Nephron (organoid): ENCODE measurements at regions not wholly inside any gene's neighbourhood (a gene's known extent, or its start where the extent isn't known, plus 50 kb on each side); places are given as distances from the start of the nearest gene placed in this dataset.

Source experiments
- H3K27ac Mint-ChIP-seq, 3 experiments: 2 replicates each; pipeline ENCODE4 v1.8.0; 2020; ENCODE audit warnings: mixed read lengths in 3 of 3, mild to moderate bottlenecking in 2 of 3, moderate library complexity in 1 of 3
- H3K27me3 Mint-ChIP-seq: 2 replicates; pipeline ENCODE4 v1.8.0; 2021; ENCODE audit warnings: low read depth, mild to moderate bottlenecking, moderate library complexity, mixed read lengths
- H3K36me3 Mint-ChIP-seq: 2 replicates; pipeline ENCODE4 v1.8.0; 2020; ENCODE audit warnings: low read depth, mixed read lengths
- H3K4me1 Mint-ChIP-seq: 2 replicates; pipeline ENCODE4 v1.8.0; 2020; ENCODE audit warnings: mixed read lengths
- H3K4me3 Mint-ChIP-seq, 3 experiments: 2 replicates each; pipeline ENCODE4 v1.8.0; 2020; ENCODE audit warnings: mild to moderate bottlenecking in 3 of 3, mixed read lengths in 3 of 3, moderate library complexity in 2 of 3
- H3K9me3 Mint-ChIP-seq: 2 replicates; pipeline ENCODE4 v1.8.0; 2020; ENCODE audit warnings: mixed read lengths
- CTCF ChIP-seq, 3 experiments: fragments of 200-600 bp; sonication (generic); IDR thresholded peaks; one replicate each; pipeline ENCODE4 v1.5.0; 2021; ENCODE audit warnings: antibody characterized with exemption in 3 of 3; ENCODE audit not compliant: unreplicated experiment in 3 of 3

- H3K9me3 Mint-ChIP-seq, result no peaks in the 10 kb centered on the region
- H3K27ac Mint-ChIP-seq, result peak overlapping the region; percentile 2 to 42 (median 16)
- no peaks in the 10 kb centered on the region for H3K36me3 Mint-ChIP-seq
- H3K27me3 Mint-ChIP-seq, result peaks cover 5% of the 10 kb centered on the region
- peaks cover 41% of the 10 kb centered on the region for H3K4me1 Mint-ChIP-seq
- TF ChIP-seq CTCF (IDR thresholded peaks at IDR 0.05; ENCODE audit: unreplicated experiment in 3 of 3), result no peak
- no peak overlapping the region for H3K4me3 Mint-ChIP-seq
Observed at GRCh38 chr2:234848578-234848977, 103.2 kb upstream of the SH3BP4 start.

GRCh38 chr2:234847639-234848038 lies 104.2 kb upstream of the SH3BP4 start:
- no peaks in the 10 kb centered on the region for H3K27me3 Mint-ChIP-seq
- TF ChIP-seq CTCF (IDR thresholded peaks at IDR 0.05; ENCODE audit: unreplicated experiment in 3 of 3), result no peak
- H3K27ac Mint-ChIP-seq, result peak overlapping the region in 2 of 3 experiments; percentile 16 to 42
- no peaks in the 10 kb centered on the region for H3K36me3 Mint-ChIP-seq
- no peak overlapping the region for H3K4me3 Mint-ChIP-seq
- peaks cover 42% of the 10 kb centered on the region for H3K4me1 Mint-ChIP-seq
- H3K9me3 Mint-ChIP-seq, result no peaks in the 10 kb centered on the region

- peaks cover 45% of the 10 kb centered on the region for H3K4me1 Mint-ChIP-seq
- H3K9me3 Mint-ChIP-seq, result no peaks in the 10 kb centered on the region
- no peak for TF ChIP-seq CTCF (IDR thresholded peaks at IDR 0.05; ENCODE audit: unreplicated experiment in 3 of 3)
- no peaks in the 10 kb centered on the region for H3K27me3 Mint-ChIP-seq
- peak overlapping the region in 1 of 3 experiments; percentile 20 for H3K27ac Mint-ChIP-seq
- H3K36me3 Mint-ChIP-seq, result no peaks in the 10 kb centered on the region
- H3K4me3 Mint-ChIP-seq, result no peak overlapping the region
Observed at GRCh38 chr2:234847364-234847635, 104.5 kb upstream of the SH3BP4 start.

GRCh38 chr2:234846599-234847363 lies 105.0 kb upstream of the SH3BP4 start:
- TF ChIP-seq CTCF (IDR thresholded peaks at IDR 0.05; ENCODE audit: unreplicated experiment in 3 of 3), result no peak
- H3K4me1 Mint-ChIP-seq, result peaks cover 47% of the 10 kb centered on the region
- H3K36me3 Mint-ChIP-seq, result no peaks in the 10 kb centered on the region
- no peak overlapping the region for H3K4me3 Mint-ChIP-seq
- no peaks in the 10 kb centered on the region for H3K27me3 Mint-ChIP-seq
- no peaks in the 10 kb centered on the region for H3K9me3 Mint-ChIP-seq
- H3K27ac Mint-ChIP-seq, result peak overlapping the region in 2 of 3 experiments; percentile 12 to 20

GRCh38 chr2:234845602-234846590 lies 105.9 kb upstream of the SH3BP4 start:
- Mint-ChIP-seq H3K27me3 (no peaks in the 10 kb centered on the region), H3K4me1 (peaks cover 56% of the 10 kb centered on the region), H3K27ac (peak overlapping the region in 2 of 3 experiments; percentile 20 to 45), H3K36me3 (no peaks in the 10 kb centered on the region), H3K4me3 (no peak overlapping the region), H3K9me3 (no peaks in the 10 kb centered on the region)
- TF ChIP-seq CTCF (IDR thresholded peaks at IDR 0.05; ENCODE audit: unreplicated experiment in 3 of 3), result no peak
